HL-60 (cell line): ENCODE measurements at regions not wholly inside any gene's neighbourhood (a gene's known extent, or its start where the extent isn't known, plus 50 kb on each side); places are given as distances from the start of the nearest gene placed in this dataset.

Experiments
- CTCF ChIP-seq: IDR thresholded peaks from one replicate; pipeline ENCODE4 v1.5.1; 2011; ENCODE audit warnings: low read length, control low read depth, inconsistent platforms; ENCODE audit not compliant: insufficient read depth
- POLR2AphosphoS5 ChIP-seq: IDR thresholded peaks from 2 replicates; pipeline ENCODE4 v1.6.1; 2012; ENCODE audit warnings: low read depth
- REST ChIP-seq: IDR thresholded peaks from 2 replicates; pipeline ENCODE4 v1.6.1; 2012; ENCODE audit warnings: low read depth; ENCODE audit not compliant: insufficient replicate concordance

GRCh38 chr5:94086194-94086593, 344.8 kb upstream of the POU5F2 start:
- TF ChIP-seq POLR2AphosphoS5 (no peak), CTCF (no peak), REST (no peak)
